CD4-positive, alpha-beta T cell treated with Interleukin-21 for 1 hour (primary cell): ENCODE measurements at regions not wholly inside any gene's neighbourhood (a gene's known extent, or its start where the extent isn't known, plus 50 kb on each side); places are given as distances from the start of the nearest gene placed in this dataset.
"Not testable (repeated sequence)": the region's sequence is repeated elsewhere in the genome, so short reads cannot be mapped to it uniquely, and the experiment has no call there.

Experiments
- DNase-seq: peaks from one replicate; pipeline ENCODE4 v3.0.0-alpha.2; 2020

GRCh38 chr10:106038246-106038645 lies 1126.3 kb downstream of the SORCS1 start:
- no peak for DNase-seq

- no peak for DNase-seq
These were observed 1131.4 kb downstream of the SORCS1 start for GRCh38 chr10:106033065-106033464.

DNA sequence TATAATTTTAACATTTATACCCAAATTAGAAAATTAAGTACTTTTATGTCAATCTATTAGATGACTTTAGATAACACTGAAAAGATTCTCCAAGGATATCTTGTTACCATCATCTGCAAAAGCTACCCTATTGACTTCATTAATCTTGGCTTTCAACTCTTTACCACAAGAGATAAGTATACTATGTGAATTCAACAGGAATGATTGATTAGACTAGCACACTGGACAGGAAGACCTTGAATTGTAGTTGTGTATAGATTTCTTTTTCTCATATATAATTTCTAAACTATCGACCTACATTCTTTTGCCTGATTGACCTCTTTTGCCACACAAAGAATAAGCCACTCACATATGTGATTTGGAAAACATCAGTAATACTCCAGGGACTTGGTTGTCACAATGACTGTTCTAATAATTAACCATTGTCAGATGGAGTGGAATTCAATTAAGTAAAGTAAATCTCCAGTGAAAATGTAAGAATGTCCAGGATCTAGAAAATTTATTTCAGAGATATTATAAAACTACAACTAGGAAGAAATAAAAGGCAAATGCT lies 1132.0 kb downstream of the SORCS1 start:
- no peak for DNase-seq

DNA sequence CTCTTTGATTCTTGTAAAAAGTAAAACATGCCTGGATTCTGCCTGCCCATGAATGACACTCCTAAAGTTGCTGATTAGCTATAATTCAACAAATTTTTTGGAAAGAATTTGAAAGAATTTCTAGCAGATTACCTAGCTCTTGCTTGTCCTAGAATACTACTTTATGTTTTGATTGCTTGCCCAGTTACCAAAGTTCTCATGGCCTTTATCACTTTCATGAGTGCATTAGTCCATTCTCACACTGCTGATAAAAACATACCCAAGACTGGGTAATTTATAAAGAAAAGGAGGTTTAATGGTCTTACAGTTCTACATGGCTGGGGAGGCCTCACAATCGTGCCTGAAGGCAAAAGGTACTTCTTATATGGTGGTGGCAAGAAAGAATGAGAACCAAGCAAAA lies 1137.3 kb downstream of the SORCS1 start:
- DNase-seq = no peak

- no peak for DNase-seq
These were observed 1139.2 kb downstream of the SORCS1 start for GRCh38 chr10:106025208-106025811.

GRCh38 chr10:106023329-106023728 lies 1141.2 kb downstream of the SORCS1 start:
- no peak for DNase-seq

DNA sequence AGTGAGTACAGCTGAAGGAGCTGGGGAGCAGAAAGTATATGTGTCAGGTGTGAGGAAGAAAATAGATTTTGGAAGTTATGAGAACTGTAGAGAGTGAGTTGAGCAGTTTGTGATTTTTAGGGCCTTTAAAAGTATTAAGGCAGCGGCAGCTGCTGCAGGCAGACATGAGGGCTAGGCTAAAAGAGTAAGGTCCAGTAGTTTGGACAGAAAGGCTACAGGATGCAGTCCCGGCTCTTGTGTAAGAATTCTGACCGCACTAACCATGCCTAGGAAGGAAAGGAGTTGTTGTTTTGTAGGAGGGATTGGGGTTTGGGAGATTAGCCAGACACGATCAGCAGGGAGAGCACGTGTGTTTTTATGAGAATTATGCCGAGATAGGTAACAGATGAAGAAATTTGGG lies 1144.9 kb downstream of the SORCS1 start:
- DNase-seq = not testable (repeated sequence)

DNA sequence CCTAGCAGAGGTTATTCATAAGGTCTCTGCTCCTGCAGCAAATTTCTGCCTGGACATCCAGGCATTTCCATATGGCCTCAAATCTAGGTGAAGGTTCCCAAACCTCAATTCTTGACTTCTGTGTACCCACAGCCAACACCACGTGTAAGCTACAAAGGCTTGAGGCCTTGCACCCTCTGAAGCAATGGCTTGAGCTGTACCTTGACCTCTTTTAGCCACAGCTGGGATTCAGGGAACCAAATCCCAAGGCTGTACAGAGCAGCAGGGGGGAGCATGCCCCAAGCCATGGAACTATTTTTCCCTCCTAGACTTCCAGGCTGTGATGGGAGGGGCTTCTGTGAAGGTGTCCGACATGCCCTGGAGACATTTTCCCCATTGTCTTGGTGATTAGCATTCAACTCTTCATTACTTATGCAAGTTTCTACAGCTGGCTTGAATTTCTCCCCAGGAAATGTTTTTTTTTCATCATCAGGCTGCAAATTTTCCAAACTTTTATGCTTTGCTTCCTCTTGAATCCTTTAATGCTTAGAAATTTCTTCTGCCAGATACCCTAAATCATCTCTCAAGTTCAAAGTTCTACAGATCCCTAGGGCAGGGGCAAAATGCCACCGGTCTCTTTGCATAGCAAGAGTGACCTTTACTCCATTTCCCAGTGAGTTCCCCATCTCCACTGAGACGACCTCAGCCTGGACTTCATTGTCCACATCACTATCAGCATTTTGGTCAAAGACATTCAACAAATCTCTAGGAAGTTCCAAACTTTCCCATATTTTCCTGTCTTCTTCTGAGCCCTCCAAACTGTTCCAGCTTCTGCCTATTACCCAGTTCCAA lies 1148.9 kb downstream of the SORCS1 start:
- not testable (repeated sequence) for DNase-seq

DNA sequence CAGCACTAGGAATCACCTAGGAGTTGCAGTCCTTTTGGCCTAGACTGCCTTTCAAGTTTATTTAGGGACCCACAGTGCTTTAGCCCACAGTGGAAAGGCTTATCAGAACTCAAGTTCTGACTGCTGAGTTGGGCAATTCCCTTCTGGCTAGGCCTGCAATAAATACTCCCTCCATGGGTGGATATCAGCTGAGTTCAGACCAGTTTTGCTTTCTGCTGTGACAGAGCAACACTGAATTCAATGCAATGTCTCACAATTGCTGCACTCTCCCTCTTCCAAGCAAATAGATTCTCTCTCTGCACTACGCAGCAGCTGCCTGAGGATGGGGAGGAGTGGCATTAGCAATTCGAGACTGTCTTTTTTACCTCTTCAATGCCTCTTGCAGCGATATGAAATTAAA lies 1153.3 kb downstream of the SORCS1 start:
- DNase-seq = no peak

DNA sequence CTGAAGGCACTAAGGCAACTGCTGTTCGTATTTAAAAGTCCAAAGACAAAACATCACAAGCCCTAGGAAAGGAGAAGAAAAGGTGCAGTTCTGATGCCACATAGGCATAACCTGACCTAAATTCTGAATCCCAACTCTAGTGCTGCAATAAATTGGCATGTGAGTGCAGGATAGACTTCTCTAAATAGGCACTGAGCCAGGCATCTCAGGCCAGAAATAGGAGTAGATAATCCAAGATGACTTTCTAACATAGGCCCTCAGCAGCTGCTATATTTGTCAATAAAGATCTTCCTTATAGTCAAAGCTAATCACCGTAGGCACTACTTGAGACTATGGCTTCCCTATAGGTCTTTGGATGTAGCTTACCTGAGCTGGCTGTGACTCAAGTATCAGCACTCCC lies 1163.8 kb downstream of the SORCS1 start:
- no peak for DNase-seq

DNA sequence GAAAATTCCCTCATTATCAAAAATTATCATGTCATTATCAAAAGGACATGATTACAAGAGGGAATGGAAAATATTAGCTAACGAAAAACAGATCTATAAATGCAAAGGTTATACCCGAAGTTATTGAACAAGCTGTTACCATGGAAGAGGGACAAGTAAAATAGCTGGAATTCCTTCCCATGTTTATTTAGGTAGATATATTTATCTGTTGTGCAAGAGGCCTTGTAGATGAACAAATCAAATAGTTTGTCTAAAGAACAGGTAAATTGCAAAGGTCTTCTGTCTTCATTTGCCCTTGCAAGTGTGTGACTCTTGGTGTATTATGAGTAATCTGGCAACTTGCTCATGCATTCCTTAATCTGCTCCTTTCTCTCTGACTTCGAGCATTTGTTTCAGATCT lies 1170.9 kb downstream of the SORCS1 start:
- DNase-seq = no peak

DNA sequence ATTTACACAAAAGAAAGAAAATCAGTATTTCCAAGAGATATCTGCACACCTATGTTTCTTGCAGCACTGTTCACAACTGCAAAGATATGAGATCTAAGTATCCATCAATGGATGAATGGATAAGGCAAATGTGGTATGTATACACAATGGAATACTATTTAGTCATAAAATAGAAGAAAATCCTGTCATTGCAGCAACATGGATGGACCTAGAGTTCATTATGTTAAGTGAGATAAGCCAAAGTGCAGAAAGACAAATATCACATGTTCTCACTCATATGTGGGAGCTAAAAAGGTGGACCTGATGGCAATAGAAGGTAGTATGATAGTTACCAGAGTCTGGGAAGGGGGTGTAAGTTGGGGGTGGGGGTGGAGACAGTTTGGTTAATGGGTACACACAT lies 1171.6 kb downstream of the SORCS1 start:
- DNase-seq = no peak

GRCh38 chr10:105990529-105990928 lies 1174.0 kb downstream of the SORCS1 start:
- no peak for DNase-seq

DNA sequence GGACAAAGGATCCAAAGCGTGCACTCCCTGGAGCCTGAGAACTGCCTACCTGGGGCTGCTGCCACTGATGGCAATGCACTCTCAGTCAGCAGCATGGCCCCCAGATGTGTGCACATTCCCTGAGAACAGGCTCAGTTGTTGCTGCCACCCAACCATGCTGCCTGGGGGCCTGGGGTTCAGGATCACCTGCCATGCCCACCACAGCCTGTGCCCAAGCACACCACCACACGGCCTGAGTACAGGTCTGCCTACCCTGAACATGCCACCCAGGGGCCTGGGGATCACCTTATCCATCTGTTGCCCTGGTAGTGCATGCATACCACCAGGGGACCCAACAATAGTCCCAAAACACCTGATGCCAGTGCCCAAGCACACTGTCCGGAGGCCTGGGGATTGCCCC lies 1174.5 kb downstream of the SORCS1 start:
- DNase-seq = no peak

GRCh38 chr10:105988848-105989247 lies 1175.7 kb downstream of the SORCS1 start:
- no peak for DNase-seq

DNA sequence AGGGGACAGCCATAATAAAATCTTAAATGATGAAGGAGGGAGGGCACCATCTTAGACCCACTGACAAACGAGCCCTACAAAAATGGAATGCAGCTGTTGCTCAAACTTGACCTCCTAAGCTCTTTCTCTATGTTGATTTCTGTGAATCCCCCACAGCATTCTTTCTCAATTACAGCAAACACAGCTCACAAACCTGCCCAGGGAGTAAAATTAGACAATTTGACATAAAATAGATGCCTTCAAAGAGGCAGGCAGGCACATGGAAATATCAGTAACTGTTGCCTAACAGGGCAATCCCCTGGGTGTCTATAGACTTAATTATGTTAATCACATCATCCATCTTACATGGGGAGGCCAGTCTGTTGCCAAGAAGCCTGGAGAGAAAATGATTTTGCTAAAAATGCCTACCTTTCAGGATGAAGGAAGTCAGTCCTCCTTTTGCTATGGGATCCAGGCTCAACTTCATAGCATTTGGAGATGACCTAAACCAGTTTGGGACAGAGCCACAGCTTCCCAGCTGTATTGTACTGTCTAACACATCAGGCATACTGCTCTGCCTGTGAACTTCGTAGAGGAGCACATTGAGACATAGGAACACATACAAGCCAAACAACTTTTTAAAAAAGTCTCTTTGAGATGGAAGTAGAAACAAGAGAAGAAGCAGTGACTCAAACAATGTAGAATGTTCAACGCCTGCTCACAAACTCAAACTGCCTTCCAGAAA lies 1177.4 kb downstream of the SORCS1 start:
- no peak for DNase-seq

DNA sequence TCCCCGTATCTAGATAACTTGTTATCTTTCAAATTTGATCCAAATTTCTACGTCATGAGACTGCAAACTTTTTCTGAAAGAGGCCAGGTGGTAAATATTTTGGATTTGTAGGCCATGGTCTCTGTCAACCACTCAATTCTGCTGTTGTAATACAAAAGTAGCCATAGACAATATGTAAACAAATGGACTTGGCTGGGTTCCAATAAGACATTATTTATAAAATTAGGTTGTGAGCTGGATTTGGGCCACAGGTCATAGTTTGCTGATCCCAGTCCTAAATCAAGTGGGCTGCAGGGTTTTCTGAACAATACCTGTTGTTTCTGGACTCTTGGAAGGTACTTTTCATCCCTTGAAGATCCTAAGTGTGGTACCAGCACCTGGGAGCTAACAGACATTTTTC lies 1178.0 kb downstream of the SORCS1 start:
- no peak for DNase-seq

DNA sequence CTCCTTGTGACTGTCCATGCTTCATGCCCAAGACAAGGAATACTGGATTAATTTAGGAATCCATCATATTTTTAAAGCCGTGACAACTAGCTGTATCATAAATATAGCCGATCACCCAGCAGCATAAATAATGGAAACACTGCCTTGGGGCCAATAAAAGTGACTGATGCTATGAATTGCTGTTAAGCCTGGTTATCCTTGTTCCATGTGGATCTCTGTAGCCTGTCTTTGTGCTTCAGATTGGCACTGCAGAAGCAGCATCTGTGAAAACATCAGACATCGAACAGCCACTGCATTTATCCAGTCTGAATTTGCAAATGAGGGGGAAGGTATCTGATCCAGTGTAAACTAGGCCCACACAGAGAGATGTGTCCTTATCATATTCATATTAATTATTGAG lies 1181.8 kb downstream of the SORCS1 start:
- no peak for DNase-seq

DNA sequence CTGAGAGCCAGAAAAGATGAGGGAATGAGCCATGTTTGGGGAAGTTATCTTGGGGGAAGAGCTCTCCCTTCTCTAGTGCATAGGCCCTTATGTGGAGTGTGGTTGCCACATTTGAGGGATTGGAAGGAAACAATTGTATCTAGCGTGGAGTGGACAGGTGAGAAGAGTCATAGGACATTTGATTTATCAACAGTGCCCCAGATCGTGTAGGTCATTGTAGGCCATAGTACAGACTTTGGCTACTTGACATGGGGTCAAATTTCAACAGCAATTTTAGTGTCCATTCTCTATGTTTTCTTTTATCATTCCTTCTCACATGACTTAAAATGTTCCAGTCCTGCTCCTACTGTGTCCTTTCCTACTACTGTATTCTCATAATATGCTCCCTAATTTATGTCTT lies 1182.8 kb downstream of the SORCS1 start:
- no peak for DNase-seq

DNA sequence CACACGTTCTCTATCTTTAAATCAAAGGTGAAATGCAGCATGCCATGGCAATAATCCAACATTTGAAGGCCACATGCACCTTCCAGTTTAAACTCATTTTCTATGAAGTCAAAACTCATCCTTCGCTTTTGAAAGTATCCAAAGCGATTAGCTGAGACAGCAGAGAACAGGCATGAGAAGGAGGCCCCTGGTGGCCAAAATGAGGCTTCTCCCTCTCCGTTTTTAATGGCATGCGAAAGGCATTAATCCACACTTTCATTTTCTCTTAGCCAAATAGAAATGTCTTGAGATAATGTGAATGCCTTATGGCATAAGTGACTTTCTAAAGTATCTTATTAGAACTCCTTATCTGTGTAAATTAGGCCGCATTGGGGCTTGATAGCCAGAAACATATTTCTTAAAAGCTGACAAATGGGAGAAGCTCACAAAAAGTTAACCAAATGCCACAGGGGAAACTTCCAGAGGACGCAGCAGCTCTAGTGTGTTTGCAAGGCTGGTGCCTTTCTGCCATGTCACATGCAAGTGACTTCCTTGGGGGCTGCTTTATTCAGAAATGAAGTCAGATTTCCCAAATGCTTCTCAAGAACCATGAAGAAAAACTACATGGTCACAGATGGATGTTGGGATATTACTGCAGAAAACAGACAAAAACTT lies 1189.6 kb downstream of the SORCS1 start:
- DNase-seq = no peak

GRCh38 chr10:105973902-105974301 lies 1190.6 kb downstream of the SORCS1 start:
- DNase-seq = no peak

GRCh38 chr10:105973360-105973759 lies 1191.1 kb downstream of the SORCS1 start:
- DNase-seq = no peak

GRCh38 chr10:105971460-105971859 lies 1193.0 kb downstream of the SORCS1 start:
- DNase-seq = no peak
